Gastrocnemius medialis (tissue), 4 donors: ENCODE measurements at regions not wholly inside any gene's neighbourhood (a gene's known extent, or its start where the extent isn't known, plus 50 kb on each side); places are given as distances from the start of the nearest gene placed in this dataset.

Source experiments
- POLR2A ChIP-seq, 2 donors: fragments of 450-650 bp; IDR thresholded peaks; one replicate each; pipeline ENCODE4 v1.6.1; 2017; ENCODE audit warnings: antibody characterized with exemption in 2 of 2, mild to moderate bottlenecking in 2 of 2, moderate library complexity in 2 of 2
- TF ChIP-seq, protein P1 (sequence below), 5 experiments: fragments of 450-650 bp in 3 of 5; fragments of 200-600 bp in 2 of 5; sonication (generic) in 2 of 5; IDR thresholded peaks in 4 of 5; conservative IDR thresholded peaks in 1 of 5; 1 replicate in 4 of 5; 2 replicates in 1 of 5; pipeline ENCODE4 v1.5.1; 2016 to 2019; ENCODE audit warnings: antibody characterized with exemption in 5 of 5, mild to moderate bottlenecking in 3 of 5, moderate library complexity in 3 of 5

DNA sequence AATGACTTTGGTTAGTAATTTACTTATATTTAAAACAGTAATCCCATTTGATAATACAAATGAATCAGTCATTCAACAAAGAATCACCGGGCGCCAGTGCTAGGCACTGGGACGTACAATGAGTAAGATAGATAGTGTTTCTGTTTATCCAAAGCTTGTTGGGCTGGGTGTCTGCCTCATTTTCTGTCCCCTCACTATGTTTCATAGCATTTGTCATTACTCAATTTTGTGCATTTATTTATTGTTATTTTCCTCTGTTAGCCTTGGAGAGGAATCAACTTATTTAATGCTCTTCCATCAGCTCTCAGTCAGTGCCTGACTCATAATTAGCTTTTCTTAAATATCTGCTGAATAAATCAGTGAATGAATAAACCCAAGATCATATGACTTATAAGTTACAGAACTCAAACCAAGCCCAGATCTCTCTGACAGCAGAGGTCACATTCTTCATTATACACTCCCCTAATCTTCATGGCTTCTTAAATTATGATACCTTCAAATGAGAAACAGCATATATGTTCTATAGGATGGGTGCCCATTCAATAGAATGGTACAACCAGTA is 86.2 kb downstream of the TSPAN8 start:
- TF ChIP-seq, protein P1, sequence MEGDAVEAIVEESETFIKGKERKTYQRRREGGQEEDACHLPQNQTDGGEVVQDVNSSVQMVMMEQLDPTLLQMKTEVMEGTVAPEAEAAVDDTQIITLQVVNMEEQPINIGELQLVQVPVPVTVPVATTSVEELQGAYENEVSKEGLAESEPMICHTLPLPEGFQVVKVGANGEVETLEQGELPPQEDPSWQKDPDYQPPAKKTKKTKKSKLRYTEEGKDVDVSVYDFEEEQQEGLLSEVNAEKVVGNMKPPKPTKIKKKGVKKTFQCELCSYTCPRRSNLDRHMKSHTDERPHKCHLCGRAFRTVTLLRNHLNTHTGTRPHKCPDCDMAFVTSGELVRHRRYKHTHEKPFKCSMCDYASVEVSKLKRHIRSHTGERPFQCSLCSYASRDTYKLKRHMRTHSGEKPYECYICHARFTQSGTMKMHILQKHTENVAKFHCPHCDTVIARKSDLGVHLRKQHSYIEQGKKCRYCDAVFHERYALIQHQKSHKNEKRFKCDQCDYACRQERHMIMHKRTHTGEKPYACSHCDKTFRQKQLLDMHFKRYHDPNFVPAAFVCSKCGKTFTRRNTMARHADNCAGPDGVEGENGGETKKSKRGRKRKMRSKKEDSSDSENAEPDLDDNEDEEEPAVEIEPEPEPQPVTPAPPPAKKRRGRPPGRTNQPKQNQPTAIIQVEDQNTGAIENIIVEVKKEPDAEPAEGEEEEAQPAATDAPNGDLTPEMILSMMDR (IDR thresholded peaks at IDR 0.05 in 4 of 5, conservative IDR thresholded peaks at IDR 0.05 in 1 of 5): no peak
- no peak for TF ChIP-seq POLR2A (IDR thresholded peaks at IDR 0.05)
